GM18520 (cell line): ENCODE measurements at regions not wholly inside any gene's neighbourhood (a gene's known extent, or its start where the extent isn't known, plus 50 kb on each side); places are given as distances from the start of the nearest gene placed in this dataset.

Experiments used
- ATAC-seq: cut with Tn5 transposase; IDR thresholded peaks from one replicate; pipeline ENCODE4 v1.9.1; 2021; ENCODE audit not compliant: unreplicated experiment

DNA sequence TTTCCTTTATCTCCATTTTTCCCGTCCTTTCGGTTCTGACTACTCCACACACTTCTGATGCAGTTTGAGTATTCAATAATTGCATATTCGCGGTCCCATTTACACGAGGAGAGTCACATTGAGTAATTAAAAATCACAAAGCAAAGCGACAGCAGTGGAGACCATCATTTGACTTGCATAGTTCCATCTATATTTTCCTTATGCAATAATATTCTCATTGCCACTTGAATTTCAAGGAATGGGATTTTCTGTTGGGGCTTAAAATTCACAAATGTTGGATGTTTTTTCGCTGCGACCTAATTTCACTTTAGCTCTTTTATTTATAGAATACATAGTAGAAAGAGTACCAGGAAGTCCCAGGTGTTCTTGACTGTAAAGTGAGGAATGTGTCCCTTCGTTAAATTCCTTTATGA, 186.8 kb downstream of the ZEB2 start:
- no peak for ATAC-seq

DNA sequence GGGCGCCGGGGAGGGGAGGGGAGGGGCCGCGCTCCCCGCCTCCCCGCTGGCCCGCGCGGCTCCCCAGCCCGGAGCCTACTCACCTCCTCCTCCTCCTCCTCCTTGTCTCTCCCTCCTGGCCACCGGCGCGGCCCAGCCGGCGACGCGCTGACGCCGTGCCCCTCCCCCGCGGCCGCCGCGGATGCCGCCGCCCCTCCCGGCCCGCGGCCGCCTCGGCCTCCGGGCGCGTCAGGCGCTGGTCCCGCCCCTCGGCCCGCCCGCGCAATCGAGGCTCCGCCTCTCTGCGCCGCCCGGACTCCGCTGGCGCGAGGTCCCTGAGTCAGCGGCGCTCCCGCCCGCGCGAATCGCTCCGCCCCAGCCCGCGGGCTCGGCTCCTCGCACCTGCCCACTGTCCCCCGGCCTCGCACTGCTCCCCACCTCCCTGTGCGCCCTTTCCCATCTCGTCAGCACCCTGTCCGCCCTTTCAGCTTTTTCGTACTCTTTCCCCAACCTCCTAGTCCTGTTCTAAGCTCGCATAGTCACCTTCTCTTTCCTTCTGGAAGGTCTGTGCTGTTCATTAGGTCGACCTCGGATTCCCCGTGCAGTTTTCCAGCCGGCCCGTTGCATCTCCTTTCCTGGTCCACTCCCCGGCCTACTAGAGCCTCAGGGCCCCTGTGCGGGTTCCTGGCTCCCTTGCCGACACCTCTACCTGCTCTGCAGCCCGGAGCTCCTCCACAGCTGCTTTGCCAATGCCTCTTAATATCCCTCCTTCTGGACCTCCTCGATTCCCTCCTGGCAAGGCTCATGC, 187.4 kb downstream of the ZEB2 start:
- ATAC-seq: peak; percentile 88

DNA sequence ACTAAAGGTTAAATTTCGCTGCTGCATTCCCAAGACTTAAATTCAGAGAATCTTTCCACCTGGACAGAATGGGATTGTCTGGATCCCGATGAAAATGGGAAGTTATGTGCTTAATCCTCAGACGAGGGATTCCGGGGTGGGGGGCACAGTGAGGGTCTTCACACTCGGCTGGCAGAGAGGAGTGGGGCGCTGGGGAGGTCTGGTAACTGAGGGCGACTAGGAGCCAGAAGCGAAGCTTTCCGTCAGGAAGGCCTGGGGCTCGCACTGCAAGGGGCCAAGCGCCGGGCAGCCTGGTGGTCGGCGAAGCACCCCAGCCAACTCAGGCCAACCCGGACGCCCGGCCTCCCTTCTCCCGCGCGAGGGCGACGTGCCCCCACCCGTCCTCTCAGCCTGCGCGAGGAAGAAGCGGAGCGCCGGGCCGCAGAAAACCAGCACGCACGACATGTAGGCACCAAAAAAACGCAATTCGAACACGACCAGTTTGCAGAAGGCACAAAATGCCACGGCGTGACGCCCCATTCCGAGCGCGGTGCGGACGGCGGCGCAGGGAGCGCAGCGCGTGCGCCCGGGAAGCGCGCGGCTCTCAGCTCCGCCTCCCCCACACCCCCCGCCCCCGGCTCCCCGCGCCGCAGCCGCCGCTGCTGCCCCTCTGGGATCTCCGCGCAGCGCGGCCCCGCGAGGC, 188.1 kb downstream of the ZEB2 start:
- peak; percentile 58 for ATAC-seq

DNA sequence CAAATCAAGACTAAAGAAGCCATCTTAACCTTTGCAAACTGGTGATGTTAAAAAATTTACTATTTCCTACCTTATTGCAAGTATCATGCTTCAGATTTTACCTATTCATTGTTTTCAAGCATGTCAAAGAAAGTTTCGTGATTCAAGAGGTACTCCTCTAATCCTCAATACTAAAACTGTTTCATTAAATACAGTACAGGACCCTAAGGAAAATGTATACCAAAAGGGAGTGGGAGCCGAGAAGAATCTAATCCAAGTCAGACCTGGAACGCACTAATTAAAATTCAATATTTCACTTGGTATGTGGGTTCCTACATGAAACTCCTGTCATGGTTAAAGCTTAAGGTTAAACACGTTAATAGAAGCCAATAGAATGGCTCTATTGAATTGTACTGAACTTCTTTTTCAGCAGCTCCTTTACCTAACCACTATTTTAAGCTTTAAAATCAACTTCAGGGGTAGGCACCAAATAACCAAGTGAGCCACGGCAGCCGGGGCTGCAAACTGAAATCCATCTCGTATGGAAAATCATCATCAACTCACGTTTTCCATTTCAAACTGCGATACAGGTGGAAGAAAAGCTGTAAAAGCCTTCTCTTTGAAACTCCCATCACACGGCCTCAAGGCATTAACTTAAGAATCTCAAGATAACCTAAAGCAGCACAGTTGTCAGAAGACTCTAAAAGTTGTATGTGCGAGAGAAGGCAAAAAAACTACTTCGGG, 188.8 kb downstream of the ZEB2 start:
- no peak for ATAC-seq

DNA sequence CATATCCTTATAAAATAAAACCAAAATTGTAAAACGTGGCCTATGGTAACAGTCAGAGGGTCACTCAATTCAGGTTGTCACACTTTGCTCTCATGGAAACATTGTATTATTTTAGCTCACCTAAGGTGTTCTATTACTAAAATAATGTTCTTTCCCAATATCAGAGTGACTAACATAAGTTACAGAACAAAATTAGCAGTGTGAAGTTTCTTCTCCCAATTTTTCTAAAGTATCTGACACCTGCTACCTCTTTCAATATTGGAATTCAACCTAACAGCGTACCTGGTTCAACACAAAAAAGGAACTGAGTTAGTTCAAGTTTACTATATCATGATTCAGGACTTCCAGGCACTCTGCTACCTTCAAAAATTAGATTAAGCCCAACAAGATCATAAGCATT, 190.4 kb downstream of the ZEB2 start:
- no peak for ATAC-seq

DNA sequence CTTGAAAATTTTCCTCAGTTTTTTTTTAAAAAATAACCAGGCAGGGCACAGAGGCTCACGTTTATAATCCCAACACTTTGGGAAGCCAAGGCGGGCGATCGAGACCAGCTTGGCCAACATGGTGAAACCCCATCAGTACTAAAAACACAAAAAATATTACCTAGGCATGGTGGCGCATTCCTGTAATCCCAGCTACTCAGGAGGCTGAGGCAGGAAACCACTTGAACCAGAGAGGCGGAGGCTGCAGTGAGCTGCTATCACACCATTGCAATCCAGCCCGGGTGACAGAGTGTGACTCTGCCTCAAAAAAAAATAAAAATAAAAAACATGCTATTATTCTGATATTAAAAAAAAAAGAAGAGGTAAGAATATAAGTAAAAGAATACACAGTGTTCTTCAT, 191.0 kb downstream of the ZEB2 start:
- ATAC-seq: no peak

DNA sequence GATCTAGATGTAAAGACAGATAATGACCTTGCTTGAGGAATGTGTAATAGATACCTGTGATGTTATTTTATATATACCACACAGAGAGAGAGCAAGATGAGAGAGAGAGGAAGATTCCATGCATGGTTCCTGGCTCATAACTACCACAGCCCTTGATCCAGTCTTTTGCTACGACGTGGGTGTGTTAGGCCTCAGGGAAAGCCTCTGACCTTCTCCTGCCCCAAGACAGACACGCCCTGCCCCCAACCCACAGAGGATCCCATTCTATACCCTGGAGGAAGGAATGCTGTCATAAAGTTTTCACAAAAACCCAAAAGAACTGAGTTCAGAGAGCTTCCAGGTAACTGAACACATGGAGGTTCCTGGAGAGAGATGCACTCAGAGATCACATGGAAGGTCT, 193.1 kb downstream of the ZEB2 start:
- ATAC-seq: no peak

DNA sequence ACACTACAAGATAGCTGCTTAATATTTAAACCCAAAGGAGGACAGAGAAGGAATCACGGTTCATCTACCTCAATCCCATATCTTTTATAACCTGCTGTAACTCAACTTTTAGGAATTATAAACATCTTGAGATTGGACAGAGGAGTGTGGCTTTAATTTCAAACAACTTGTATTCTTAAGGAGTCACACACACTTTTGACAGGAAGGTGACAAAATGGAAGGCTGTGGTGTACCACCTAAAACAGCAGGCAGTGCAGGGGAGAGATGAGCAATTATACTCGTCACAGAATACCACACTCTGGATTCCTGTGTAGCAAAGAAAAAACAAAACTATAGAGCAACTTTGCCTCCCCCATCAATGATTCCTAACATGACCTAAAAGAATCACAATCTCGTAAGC, 194.8 kb downstream of the ZEB2 start:
- ATAC-seq: peak; percentile 59

DNA sequence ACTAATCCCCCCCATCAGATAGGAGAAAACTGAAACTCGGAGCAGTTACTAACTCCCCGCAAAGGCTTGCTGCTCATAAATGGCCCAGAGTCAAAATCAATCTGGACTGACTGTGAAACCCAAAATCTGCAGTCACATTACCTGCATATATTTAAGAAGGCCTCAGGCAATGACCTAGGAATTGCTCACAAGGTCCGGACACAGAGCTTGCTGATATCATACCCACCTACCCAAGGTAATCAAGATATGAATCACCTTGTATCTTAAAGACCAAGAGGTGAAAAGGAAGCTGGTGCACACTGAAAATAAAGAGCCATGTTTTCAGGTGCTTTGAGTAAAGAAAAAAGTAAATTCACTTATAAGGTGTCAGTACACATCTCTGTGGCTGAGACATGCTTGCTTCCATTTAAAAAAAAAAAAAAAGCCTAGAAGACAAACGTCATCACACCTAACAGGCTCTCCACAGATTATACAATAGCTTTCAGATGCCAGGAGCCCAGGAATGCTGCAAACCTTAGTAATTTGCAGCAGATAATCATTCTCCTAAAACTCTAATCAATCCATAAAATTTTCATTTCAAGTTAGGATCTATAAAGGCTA, 195.4 kb downstream of the ZEB2 start:
- peak; percentile 24 for ATAC-seq

DNA sequence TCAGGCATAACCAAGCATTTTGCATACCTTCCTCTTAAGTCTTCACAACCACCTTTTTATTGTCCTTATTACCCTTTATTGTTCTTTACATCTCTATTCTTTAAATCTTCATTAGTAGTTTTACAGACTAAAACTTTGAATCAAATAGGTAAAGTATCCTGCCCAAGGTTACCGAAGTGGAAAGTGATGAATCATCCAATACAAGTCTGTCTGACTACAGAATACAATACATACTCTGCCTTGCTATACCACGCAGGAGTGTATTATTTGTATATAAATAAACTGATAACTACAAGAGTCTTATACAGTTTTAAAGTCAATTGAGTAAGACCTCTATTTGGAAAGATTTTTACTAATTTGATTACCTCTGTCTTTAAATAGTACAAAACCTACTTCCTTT, 196.0 kb downstream of the ZEB2 start:
- peak; percentile 36 for ATAC-seq

DNA sequence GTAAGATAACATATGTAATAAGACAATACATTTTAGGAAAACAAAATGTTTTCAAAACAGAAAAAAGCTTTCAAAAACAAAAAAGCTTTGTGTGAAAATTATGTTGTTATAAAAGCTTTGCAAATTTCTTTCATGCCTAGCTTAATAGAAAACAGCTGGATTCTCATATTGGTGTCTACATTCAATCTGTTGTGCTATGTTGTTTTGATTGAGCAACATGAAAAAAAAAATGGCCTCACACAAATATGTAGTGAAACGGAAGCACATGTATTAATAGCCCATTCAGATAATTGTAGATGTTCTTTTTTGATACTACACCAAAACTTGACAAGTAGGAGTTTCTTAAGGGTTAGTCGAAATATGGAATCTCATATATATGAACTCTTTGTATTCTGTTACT, 197.5 kb downstream of the ZEB2 start:
- no peak for ATAC-seq

DNA sequence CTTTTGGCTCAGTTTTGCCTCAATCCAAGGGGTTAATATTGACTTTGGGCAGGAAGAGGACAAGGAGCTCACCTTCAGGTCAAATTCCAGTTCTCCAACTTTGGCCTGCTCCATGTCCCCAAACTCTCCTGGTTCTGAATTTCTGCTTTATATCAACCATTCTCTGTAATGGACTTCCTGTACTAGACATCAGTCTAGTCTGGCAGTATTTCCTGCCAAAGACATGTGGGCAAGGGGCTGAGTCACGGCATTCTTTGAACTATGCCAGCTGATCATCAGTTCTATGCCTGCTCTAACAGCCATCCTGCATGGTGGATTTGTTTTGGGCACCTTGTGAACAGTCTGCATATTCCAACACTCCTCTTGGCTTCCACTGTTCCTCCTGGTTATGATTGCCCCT, 199.4 kb downstream of the ZEB2 start:
- ATAC-seq: no peak

DNA sequence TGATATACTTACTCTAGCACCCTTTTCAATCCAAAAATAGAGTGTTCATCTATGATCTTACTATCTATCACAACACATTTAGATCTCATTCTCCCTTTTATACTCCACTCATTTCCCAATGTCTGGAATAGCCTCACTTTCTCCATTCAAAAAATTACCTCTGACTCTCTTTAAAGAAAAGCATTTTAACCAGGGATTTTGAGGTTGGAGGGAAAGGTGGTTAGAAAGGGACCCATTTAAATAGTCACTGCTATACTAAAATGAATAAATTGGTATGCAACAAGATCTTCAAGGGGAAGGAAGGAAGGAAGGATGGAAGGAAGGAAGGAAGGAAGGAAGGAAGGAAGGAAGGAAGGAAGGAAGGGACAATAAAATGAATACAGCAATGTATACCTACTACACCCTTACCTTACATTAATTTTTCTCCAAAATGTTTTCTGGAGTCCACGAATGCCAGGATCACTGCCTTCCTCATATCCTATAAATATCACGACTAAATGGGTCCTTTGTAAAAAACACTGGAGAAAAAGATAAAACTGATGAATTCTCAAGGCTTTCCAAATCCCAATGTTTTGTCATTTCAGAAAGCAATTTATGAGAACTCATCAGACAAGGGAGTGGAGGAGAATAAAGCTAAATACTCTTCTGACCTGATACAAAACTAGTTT, 202.7 kb downstream of the ZEB2 start:
- no peak for ATAC-seq

DNA sequence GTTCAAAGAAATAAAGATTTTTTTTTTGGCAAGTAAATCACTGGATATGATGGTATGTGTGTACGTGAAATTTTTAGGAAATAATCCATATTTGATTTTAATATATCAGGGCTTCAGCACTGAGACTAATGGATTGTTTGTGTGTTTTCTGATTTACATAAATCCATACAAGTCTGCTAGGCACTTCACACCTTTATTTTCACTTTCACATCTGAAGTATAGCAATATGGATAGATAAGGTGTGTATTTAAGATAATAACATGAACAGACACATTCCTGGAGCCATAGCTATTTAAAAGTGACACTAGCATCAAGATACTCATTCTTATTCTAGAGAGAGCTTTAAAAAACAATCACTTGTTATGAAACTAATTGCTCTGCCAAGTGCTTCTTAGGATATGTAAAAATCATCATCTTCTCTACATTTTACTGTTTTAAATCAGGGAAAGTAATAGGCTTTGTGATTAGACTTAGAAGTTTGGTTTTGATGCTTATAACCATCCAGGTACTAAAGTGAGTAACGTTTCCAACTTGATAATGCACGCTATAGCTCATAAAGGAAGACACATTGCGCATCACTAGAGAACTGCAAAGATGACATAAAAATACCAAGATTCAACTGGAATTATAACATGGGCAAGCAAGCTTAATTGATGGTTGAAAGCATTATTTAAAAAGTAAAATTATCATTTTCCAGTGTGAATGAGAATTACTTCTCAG, 208.9 kb downstream of the ZEB2 start:
- ATAC-seq: peak; percentile 65

DNA sequence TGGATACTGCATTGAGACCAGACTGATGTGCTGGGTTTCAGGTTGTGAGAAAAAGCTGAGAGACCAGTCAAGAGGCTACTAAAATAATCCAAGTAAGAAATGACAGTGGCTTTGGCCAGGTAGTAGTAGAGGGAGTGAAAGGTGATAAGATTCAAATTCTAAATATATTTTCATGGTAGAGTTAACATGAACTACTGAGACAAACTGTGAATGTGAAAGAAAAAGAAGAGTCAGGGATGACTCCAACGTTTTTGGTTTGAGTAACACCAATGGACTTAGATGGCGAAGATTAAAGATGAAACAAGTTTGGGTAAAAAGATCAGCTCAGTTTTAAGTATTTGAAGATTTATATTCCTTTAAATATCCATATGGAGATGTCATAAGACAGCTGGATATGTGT, 209.4 kb downstream of the ZEB2 start:
- ATAC-seq: peak; percentile 41

DNA sequence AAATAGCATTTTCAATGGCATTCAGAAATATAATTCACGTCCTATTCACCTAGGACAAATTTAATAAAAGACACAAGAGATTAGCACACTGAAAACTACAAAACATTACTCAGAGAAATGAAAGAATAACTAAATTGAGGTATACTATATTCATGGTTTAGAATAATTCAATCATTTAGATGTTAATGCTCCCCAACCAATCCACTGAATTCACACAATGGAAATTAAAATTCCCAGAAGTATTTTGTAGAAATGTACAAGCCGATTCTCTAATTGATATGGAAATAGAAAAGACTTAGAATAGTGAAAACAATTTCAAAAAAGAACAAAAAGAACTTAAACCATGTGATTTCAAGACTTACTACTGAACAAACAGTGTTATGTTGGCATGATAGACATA, 212.2 kb downstream of the ZEB2 start:
- ATAC-seq: no peak

DNA sequence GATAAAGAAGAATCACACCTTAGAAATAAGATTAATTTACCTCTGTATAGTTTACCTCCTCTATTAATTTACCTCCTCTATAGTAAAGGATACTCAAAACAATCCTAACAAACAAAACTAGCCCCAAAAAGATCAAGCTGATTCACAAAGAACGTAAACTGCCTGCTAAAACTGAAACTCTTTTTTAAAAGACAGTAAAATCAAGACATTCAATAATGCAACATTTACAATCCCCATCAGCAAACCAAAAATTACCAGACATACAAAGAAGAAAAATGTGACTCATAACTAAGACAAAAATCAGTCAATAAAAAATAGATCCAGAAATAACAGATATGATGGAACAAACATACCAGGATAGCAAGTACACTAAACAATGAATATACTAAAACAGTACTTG, 215.7 kb downstream of the ZEB2 start:
- ATAC-seq: no peak

DNA sequence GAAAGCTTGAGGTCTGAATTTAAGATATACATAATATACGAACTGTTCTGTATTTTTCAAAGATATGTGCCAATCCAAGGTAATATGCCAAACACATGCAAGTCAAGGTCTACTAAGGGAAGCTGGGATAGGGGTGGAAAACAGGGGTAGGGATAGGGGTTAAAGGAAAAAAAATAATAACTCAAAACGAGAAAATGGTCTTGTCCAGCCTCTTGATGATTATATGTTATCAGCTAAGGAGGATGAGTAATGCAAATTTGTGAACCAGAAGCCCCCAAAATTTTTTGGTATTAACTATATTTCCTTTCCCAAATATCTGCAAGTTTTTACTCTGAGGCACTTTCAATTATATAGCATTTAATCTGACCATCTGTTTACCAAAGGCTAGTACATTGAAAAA, 219.3 kb downstream of the ZEB2 start:
- ATAC-seq: no peak

DNA sequence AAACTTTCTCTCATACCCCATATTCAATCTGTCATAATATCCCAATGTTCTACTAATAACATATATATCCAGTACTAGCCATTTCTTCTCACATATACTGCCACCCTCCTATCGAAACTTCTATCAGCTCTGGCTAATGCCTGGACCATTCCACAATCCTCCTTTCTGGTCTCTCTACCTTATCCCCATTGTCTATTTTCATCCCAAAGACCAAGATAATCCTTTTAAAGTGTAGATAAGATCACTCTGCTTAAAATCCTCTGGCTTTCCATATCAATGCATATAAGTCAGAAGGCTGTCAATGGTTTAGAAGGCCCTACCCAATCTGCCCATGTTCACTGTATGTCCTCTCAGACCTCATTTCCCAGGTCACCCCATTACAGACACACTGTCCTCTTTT, 229.6 kb downstream of the ZEB2 start:
- ATAC-seq: no peak

DNA sequence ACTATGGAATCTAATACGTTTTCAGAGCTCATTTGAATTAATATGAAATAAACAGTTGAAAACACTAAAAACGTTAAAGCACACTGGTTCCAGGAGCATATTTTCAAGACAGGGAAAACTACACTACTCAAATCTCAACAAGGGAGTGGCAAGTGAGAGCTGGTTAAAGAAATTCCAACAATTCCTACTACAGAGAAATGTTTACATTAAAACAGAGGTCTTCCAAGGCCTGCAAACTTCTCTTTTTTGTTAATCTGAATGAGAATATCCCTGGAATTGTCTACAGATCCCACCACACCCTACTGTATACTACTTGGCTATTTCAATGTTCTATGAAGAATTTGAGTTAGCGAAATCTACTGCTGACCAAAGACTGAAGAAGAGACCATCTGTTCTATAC, 231.5 kb downstream of the ZEB2 start:
- ATAC-seq: no peak

DNA sequence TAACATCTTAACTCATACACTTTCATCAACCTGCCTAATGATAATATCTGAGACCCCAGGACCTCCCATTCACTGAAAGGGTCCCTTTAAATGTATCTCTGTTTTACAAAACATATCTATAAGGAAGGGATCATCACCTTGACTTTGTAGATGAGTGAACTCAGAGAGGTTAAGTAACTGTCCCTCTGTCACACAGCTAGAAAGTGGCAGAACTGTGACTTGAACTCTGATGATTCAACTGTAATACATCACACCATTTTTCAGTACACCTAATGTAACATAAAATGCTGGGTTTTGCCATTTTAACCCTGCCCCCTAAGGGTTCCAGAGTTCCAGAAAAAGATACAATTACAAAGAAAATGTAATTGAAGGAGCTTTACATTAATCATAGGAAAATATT, 234.6 kb downstream of the ZEB2 start:
- ATAC-seq: no peak
